Smooth muscle cell (in vitro differentiated cells): ENCODE measurements at regions not wholly inside any gene's neighbourhood (a gene's known extent, or its start where the extent isn't known, plus 50 kb on each side); places are given as distances from the start of the nearest gene placed in this dataset.

Source experiments
- DNase-seq: peaks from one replicate; lab custom pipeline; 2025; ENCODE audit not compliant: unreplicated experiment; lab: John Stamatoyannopoulos, UW
- H2AFZ ChIP-seq: fragments of 200-600 bp; sonication (generic); 2 replicates; pipeline ENCODE4 v1.6.0; 2016; ENCODE audit warnings: antibody characterized with exemption, low read depth, mild to moderate bottlenecking
- H3F3A ChIP-seq: fragments of 200-600 bp; sonication (generic); 2 replicates; pipeline ENCODE4 v1.6.0; 2017; ENCODE audit warnings: antibody characterized with exemption, low read depth
- H3K27ac ChIP-seq: fragments of 200-600 bp; sonication (generic); 2 replicates; pipeline ENCODE4 v1.5.1; 2016; ENCODE audit warnings: low read depth, mild to moderate bottlenecking
- H3K27me3 ChIP-seq: fragments of 200-600 bp; sonication (generic); 2 replicates; pipeline ENCODE4 v1.6.1; 2016; ENCODE audit warnings: low read depth, mild to moderate bottlenecking
- H3K36me3 ChIP-seq: fragments of 200-600 bp; sonication (generic); 2 replicates; pipeline ENCODE4 v1.5.1; 2016; ENCODE audit warnings: low read depth
- H3K4me1 ChIP-seq: fragments of 200-600 bp; sonication (generic); 2 replicates; pipeline ENCODE4 v1.5.1; 2016; ENCODE audit warnings: low read depth
- H3K4me2 ChIP-seq: fragments of 200-600 bp; sonication (generic); 2 replicates; pipeline ENCODE4 v1.6.0; 2016; ENCODE audit warnings: mild to moderate bottlenecking
- H3K4me3 ChIP-seq: fragments of 200-600 bp; sonication (generic); 2 replicates; pipeline ENCODE4 v1.5.1; 2016; ENCODE audit warnings: mild to moderate bottlenecking
- H3K79me2 ChIP-seq: fragments of 200-600 bp; sonication (generic); 2 replicates; pipeline ENCODE4 v1.6.0; 2016; ENCODE audit warnings: low read depth, mild to moderate bottlenecking
- H3K9ac ChIP-seq: fragments of 200-600 bp; sonication (generic); 2 replicates; pipeline ENCODE4 v1.6.0; 2016; ENCODE audit warnings: low read depth
- H3K9me3 ChIP-seq: fragments of 200-600 bp; sonication (generic); replicated peaks from 2 replicates; pipeline ENCODE4 v1.5.1; 2016; ENCODE audit warnings: low read depth
- H4K20me1 ChIP-seq: fragments of 200-600 bp; sonication (generic); 2 replicates; pipeline ENCODE4 v1.6.0; 2016; ENCODE audit warnings: low read depth
- CTCF ChIP-seq: fragments of 200-600 bp; sonication (generic); IDR thresholded peaks from 2 replicates; pipeline ENCODE4 v1.5.1; 2017; ENCODE audit warnings: borderline replicate concordance, mild to moderate bottlenecking, antibody characterized with exemption; ENCODE audit not compliant: insufficient read depth, poor library complexity, severe bottlenecking
- WGBS: methylation state at CpG from one replicate; pipeline ENCODE4 v1.1.7; 2016; ENCODE audit warnings: low lambda C conversion rate; 5-methylcytosine and 5-hydroxymethylcytosine counted together

- peak overlapping the region; percentile 86 for H3K27ac ChIP-seq
- H3K4me2 ChIP-seq: peak overlapping the region; percentile 56
- no peaks in the 10 kb centered on the region for H3K79me2 ChIP-seq
- DNase-seq: no peak
- no peak overlapping the region for H2AFZ ChIP-seq
- H3K4me3 ChIP-seq: no peak overlapping the region
- no peaks in the 10 kb centered on the region for H3K9me3 ChIP-seq
- H3K36me3 ChIP-seq: no peaks in the 10 kb centered on the region
- TF ChIP-seq CTCF: no peak
- no peaks in the 10 kb centered on the region for H3K27me3 ChIP-seq
- H3K9ac ChIP-seq: peak overlapping the region; percentile 59
- H4K20me1 ChIP-seq: no peaks in the 10 kb centered on the region
- peaks cover 9% of the 10 kb centered on the region for H3K4me1 ChIP-seq
- peaks cover 21% of the 10 kb centered on the region for H3F3A ChIP-seq
Observed at GRCh38 chr9:739362-739761, 102.1 kb upstream of the DMRT1 start.

- H3K4me2 ChIP-seq: no peak overlapping the region
- TF ChIP-seq CTCF: no peak
- H3K27me3 ChIP-seq: no peaks in the 10 kb centered on the region
- H3K36me3 ChIP-seq: no peaks in the 10 kb centered on the region
- peak overlapping the region; percentile 86 for H3K27ac ChIP-seq
- no peak for DNase-seq
- no peak overlapping the region for H2AFZ ChIP-seq
- H3K9ac ChIP-seq: no peak overlapping the region
- no peaks in the 10 kb centered on the region for H3K79me2 ChIP-seq
- H4K20me1 ChIP-seq: no peaks in the 10 kb centered on the region
- H3K4me1 ChIP-seq: peaks cover 9% of the 10 kb centered on the region
- no peak overlapping the region for H3K4me3 ChIP-seq
- WGBS: 96% methylated on average over 10 of the region's 10 CpGs
- H3F3A ChIP-seq: peaks cover 16% of the 10 kb centered on the region
- no peaks in the 10 kb centered on the region for H3K9me3 ChIP-seq
Observed at GRCh38 chr9:740221-740620, 101.3 kb upstream of the DMRT1 start.

- Histone ChIP-seq H3K4me1 (peaks cover 9% of the 10 kb centered on the region), H3K4me2 (no peak overlapping the region), H3K79me2 (no peaks in the 10 kb centered on the region), H3K9ac (no peak overlapping the region), H3K4me3 (no peak overlapping the region), H2AFZ (no peak overlapping the region), H3K9me3 (no peaks in the 10 kb centered on the region), H3K27ac (no peak overlapping the region), H4K20me1 (no peaks in the 10 kb centered on the region), H3K27me3 (no peaks in the 10 kb centered on the region), H3F3A (peaks cover 16% of the 10 kb centered on the region), H3K36me3 (no peaks in the 10 kb centered on the region)
- whole genome bisulfite sequencing: 97% methylated on average over 16 of the region's 16 CpGs
- TF ChIP-seq CTCF: no peak
- no peak for DNase-seq
Observed at GRCh38 chr9:742104-742503, 99.4 kb upstream of the DMRT1 start.

- no peak for DNase-seq
- Histone ChIP-seq H3K79me2 (no peaks in the 10 kb centered on the region), H3K9me3 (no peaks in the 10 kb centered on the region), H3K9ac (no peak overlapping the region), H3K27ac (peak overlapping the region; percentile 24), H3K4me2 (no peak overlapping the region), H4K20me1 (no peaks in the 10 kb centered on the region), H2AFZ (no peak overlapping the region), H3K4me1 (peaks cover 9% of the 10 kb centered on the region), H3K36me3 (no peaks in the 10 kb centered on the region), H3F3A (peaks cover 16% of the 10 kb centered on the region), H3K4me3 (no peak overlapping the region), H3K27me3 (no peaks in the 10 kb centered on the region)
- no peak for TF ChIP-seq CTCF
- 79% methylated on average over 8 of the region's 8 CpGs for WGBS
Observed at GRCh38 chr9:742914-743589, 98.4 kb upstream of the DMRT1 start.
